ENCODE measurements at regions not wholly inside any gene's neighbourhood (a gene's known extent, or its start where the extent isn't known, plus 50 kb on each side); places are given as distances from the start of the nearest gene placed in this dataset.

DNA sequence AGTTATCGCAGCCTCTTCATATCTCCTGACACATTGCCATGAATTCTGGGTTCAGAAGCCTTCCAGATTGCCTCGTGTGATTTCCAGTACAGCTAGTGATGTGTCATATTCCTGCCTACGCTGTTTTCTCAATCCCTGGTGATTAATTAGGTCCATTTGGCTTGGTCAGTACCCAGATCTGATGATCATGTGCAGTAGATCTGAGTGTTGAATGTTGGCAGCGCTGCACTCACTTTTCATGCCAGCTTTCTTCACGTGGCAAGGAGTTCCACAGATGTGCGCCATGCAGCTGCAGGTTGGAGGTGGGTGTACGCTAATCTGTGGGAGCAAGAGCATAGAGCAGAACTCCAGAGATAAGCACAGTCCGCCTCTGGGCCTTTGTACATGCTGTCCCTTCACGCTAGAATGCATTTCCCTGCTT, 86.9 kb upstream of the COL6A5 start:
- H3K9me3 ChIP-seq (ENCODE audit: control insufficient read depth, insufficient read depth, low read depth, low read length) = no peaks in the 10 kb centered on the region
- CTCF ChIA-PET = no interaction called here
- TF ChIP-seq SIN3A (IDR thresholded peaks at IDR 0.05; ENCODE audit: borderline replicate concordance, insufficient read depth, low read depth, low read length) = no peak
- TF ChIP-seq, protein P1, sequence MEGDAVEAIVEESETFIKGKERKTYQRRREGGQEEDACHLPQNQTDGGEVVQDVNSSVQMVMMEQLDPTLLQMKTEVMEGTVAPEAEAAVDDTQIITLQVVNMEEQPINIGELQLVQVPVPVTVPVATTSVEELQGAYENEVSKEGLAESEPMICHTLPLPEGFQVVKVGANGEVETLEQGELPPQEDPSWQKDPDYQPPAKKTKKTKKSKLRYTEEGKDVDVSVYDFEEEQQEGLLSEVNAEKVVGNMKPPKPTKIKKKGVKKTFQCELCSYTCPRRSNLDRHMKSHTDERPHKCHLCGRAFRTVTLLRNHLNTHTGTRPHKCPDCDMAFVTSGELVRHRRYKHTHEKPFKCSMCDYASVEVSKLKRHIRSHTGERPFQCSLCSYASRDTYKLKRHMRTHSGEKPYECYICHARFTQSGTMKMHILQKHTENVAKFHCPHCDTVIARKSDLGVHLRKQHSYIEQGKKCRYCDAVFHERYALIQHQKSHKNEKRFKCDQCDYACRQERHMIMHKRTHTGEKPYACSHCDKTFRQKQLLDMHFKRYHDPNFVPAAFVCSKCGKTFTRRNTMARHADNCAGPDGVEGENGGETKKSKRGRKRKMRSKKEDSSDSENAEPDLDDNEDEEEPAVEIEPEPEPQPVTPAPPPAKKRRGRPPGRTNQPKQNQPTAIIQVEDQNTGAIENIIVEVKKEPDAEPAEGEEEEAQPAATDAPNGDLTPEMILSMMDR (IDR thresholded peaks at IDR 0.05) = no peak
- TF ChIP-seq, protein P2, sequence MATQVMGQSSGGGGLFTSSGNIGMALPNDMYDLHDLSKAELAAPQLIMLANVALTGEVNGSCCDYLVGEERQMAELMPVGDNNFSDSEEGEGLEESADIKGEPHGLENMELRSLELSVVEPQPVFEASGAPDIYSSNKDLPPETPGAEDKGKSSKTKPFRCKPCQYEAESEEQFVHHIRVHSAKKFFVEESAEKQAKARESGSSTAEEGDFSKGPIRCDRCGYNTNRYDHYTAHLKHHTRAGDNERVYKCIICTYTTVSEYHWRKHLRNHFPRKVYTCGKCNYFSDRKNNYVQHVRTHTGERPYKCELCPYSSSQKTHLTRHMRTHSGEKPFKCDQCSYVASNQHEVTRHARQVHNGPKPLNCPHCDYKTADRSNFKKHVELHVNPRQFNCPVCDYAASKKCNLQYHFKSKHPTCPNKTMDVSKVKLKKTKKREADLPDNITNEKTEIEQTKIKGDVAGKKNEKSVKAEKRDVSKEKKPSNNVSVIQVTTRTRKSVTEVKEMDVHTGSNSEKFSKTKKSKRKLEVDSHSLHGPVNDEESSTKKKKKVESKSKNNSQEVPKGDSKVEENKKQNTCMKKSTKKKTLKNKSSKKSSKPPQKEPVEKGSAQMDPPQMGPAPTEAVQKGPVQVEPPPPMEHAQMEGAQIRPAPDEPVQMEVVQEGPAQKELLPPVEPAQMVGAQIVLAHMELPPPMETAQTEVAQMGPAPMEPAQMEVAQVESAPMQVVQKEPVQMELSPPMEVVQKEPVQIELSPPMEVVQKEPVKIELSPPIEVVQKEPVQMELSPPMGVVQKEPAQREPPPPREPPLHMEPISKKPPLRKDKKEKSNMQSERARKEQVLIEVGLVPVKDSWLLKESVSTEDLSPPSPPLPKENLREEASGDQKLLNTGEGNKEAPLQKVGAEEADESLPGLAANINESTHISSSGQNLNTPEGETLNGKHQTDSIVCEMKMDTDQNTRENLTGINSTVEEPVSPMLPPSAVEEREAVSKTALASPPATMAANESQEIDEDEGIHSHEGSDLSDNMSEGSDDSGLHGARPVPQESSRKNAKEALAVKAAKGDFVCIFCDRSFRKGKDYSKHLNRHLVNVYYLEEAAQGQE (IDR thresholded peaks at IDR 0.05; ENCODE audit: insufficient read depth in 1 of 2, low read depth in 2 of 2, low read length in 1 of 2) = no peak
- no peak for TF ChIP-seq TCF7L2 (IDR thresholded peaks at IDR 0.05; ENCODE audit: low read depth, low read length)
- no peak for TF ChIP-seq POLR2AphosphoS5 (IDR thresholded peaks at IDR 0.05; ENCODE audit: low read depth, low read length)
- POLR2A ChIA-PET = no interaction called here
- ATAC-seq (no peak), DNase-seq (ENCODE audit: low read depth, low spot score) (no peak)
- no peak overlapping the region for H3K27ac ChIP-seq (ENCODE audit: low read length)
- no peak overlapping the region for H3K4me3 ChIP-seq (ENCODE audit: low read depth in 2 of 2, low read length in 2 of 2)
- no peaks in the 10 kb centered on the region; the same call in 1 of the 2 replicates for H3K27me3 ChIP-seq (ENCODE audit: control insufficient read depth, insufficient read depth, low read length)
- BruUV-seq (replicated peaks) = no TSS peak
- H3K4me1 ChIP-seq (ENCODE audit: control insufficient read depth, insufficient read depth, low read length) = no peaks in the 10 kb centered on the region
- in situ Hi-C loops (cut with HindIII; ENCODE audit: low pct_unique_long_range_greater_than_20kb, low sequenced_read_pairs) (no loop called here), intact Hi-C loops (cut with micrococcal nuclease; ENCODE audit: unreplicated experiment) (no loop called here)
- H3K36me3 ChIP-seq (ENCODE audit: control insufficient read depth, insufficient read depth, low read length) = no peaks in the 10 kb centered on the region

DNA sequence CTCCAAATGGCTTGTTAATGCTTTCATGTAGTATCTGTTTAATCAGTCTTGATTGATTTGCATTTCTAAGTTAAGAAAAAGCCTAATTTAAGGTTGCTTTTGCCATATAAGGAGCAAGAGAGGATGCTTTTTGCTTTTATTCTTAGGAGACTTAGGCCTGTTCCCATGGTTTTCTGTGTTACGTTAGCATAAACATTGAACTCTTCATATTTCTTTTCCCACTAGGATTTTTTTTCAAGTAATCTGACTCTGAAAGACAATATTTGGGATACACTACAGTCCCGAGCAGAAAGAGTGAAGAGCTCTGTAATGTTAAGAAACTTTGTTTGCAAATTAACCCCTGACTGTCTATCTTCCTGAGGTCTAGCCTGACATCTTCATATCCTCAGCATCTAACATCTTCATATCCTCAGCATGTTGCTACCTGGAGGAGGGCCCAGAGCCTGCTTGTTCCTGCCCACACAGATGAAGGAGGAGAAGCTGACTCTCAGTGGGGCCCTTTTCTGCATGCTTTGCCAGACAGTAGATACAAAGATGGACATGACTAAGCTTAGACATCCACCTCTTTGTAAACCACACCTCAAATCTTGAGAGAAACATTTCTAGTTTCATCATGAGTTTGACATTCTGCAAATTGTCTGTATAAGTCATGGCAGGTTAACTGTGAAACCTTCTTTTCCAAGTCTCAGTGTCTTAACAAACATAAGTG, 86.2 kb upstream of the COL6A5 start:
- POLR2A ChIA-PET = no interaction called here

More for the DNA sequence above, 86.2 kb upstream of the COL6A5 start:
- DNase-seq (ENCODE audit: low read depth, low spot score) (no peak), ATAC-seq (no peak)
- Histone ChIP-seq H3K4me3 (ENCODE audit: low read depth in 2 of 2, low read length in 2 of 2) (no peak overlapping the region), H3K36me3 (ENCODE audit: control insufficient read depth, insufficient read depth, low read length) (no peaks in the 10 kb centered on the region), H3K4me1 (ENCODE audit: control insufficient read depth, insufficient read depth, low read length) (no peaks in the 10 kb centered on the region), H3K9me3 (ENCODE audit: control insufficient read depth, insufficient read depth, low read depth, low read length) (no peaks in the 10 kb centered on the region), H3K27ac (ENCODE audit: low read length) (no peak overlapping the region), H3K27me3 (ENCODE audit: control insufficient read depth, insufficient read depth, low read length) (no peaks in the 10 kb centered on the region; the same call in 1 of the 2 replicates)
- CTCF ChIA-PET = no interaction called here
- no TSS peak for BruUV-seq (replicated peaks)
- in situ Hi-C loops (cut with HindIII; ENCODE audit: low pct_unique_long_range_greater_than_20kb, low sequenced_read_pairs) = no loop called here
- intact Hi-C loops (cut with micrococcal nuclease; ENCODE audit: unreplicated experiment) = no loop called here
- TF ChIP-seq, protein P1 (IDR thresholded peaks at IDR 0.05) = no peak
- no peak for TF ChIP-seq POLR2AphosphoS5 (IDR thresholded peaks at IDR 0.05; ENCODE audit: low read depth, low read length)
- TF ChIP-seq, protein P2 (IDR thresholded peaks at IDR 0.05; ENCODE audit: insufficient read depth in 1 of 2, low read depth in 2 of 2, low read length in 1 of 2) = no peak
- no peak for TF ChIP-seq SIN3A (IDR thresholded peaks at IDR 0.05; ENCODE audit: borderline replicate concordance, insufficient read depth, low read depth, low read length)
- no peak for TF ChIP-seq TCF7L2 (IDR thresholded peaks at IDR 0.05; ENCODE audit: low read depth, low read length)
